ENCODE measurements at regions not wholly inside any gene's neighbourhood (a gene's known extent, or its start where the extent isn't known, plus 50 kb on each side); places are given as distances from the start of the nearest gene placed in this dataset.

DNA sequence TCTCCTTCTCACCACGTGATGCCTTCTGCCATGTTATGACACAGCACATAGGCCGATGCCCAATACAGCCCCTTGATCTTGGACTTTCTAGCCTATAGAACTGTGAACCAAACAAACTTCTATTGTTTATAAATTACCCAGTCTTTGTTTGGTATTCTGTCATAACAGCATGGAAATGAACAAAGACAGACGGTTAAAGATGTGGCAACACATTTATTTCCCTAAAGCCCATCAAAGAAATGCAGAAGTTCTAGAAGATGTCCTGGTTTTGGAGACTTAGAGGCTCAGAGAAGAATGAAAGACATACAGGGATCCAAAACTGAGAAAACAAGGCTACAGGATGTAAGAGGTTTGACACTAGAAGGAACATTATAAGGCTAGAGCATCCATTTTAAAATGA lies 600.8 kb upstream of the DAB2 start:
- no peaks in the 10 kb centered on the region for H3K79me2 ChIP-seq
- H3K9ac ChIP-seq, result no peak overlapping the region
- no peak overlapping the region for H3K4me2 ChIP-seq (ENCODE audit: low read length)
- H3K9me3 ChIP-seq (ENCODE audit: control insufficient read depth, low read length), result no peaks in the 10 kb centered on the region
- no peaks in the 10 kb centered on the region for H3K36me3 ChIP-seq (ENCODE audit: control insufficient read depth, insufficient read depth, low read length)
- no peak overlapping the region for H3K4me3 ChIP-seq (ENCODE audit: low read depth, low read length)
- no peak for TF ChIP-seq CTCF (IDR thresholded peaks at IDR 0.05)
- H3K27me3 ChIP-seq (ENCODE audit: control insufficient read depth, insufficient read depth, low read length), result no peaks in the 10 kb centered on the region
- H3K4me1 ChIP-seq, result no peaks in the 10 kb centered on the region
- H2AFZ ChIP-seq, result no peak overlapping the region
- H3K27ac ChIP-seq, result no peak overlapping the region

DNA sequence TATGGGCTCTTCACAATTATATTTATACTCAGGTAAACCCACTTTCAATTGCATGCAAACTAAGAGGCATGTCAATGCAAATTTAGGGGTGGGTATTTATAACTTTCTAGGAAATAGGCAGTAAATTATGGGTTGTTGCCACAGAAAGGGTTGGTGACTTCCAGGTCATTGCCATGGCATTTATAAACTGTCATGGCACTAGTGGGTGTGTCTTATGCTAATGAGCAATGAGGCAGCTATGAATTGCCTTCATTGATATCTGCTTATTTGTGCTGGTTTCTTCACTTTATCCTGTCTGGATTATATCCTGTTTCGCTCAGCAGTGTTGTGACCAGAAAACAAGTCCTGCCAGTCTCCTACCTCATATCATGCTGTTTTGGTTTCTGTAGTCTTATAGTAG lies 597.3 kb upstream of the DAB2 start:
- no peaks in the 10 kb centered on the region for H3K36me3 ChIP-seq (ENCODE audit: control insufficient read depth, insufficient read depth, low read length)
- TF ChIP-seq CTCF (IDR thresholded peaks at IDR 0.05), result no peak
- H3K4me2 ChIP-seq (ENCODE audit: low read length), result no peak overlapping the region
- H3K9me3 ChIP-seq (ENCODE audit: control insufficient read depth, low read length), result no peaks in the 10 kb centered on the region
- H2AFZ ChIP-seq, result no peak overlapping the region
- no peaks in the 10 kb centered on the region for H3K27me3 ChIP-seq (ENCODE audit: control insufficient read depth, insufficient read depth, low read length)
- H3K4me3 ChIP-seq (ENCODE audit: low read depth, low read length), result no peak overlapping the region
- no peak overlapping the region for H3K27ac ChIP-seq
- no peaks in the 10 kb centered on the region for H3K4me1 ChIP-seq
- H3K9ac ChIP-seq, result no peak overlapping the region
- no peaks in the 10 kb centered on the region for H3K79me2 ChIP-seq

GRCh38 chr5:40021007-40021406 lies 596.2 kb upstream of the DAB2 start:
- H3K4me2 ChIP-seq (ENCODE audit: low read length), result no peak overlapping the region
- no peaks in the 10 kb centered on the region for H3K36me3 ChIP-seq (ENCODE audit: control insufficient read depth, insufficient read depth, low read length)
- no peak overlapping the region for H3K4me3 ChIP-seq (ENCODE audit: low read depth, low read length)
- H2AFZ ChIP-seq, result no peak overlapping the region
- H3K27me3 ChIP-seq (ENCODE audit: control insufficient read depth, insufficient read depth, low read length), result no peaks in the 10 kb centered on the region
- no peak for TF ChIP-seq CTCF (IDR thresholded peaks at IDR 0.05)
- H3K79me2 ChIP-seq, result no peaks in the 10 kb centered on the region
- H3K27ac ChIP-seq, result no peak overlapping the region
- H3K9ac ChIP-seq, result no peak overlapping the region
- H3K4me1 ChIP-seq, result no peaks in the 10 kb centered on the region
- H3K9me3 ChIP-seq (ENCODE audit: control insufficient read depth, low read length), result no peaks in the 10 kb centered on the region

DNA sequence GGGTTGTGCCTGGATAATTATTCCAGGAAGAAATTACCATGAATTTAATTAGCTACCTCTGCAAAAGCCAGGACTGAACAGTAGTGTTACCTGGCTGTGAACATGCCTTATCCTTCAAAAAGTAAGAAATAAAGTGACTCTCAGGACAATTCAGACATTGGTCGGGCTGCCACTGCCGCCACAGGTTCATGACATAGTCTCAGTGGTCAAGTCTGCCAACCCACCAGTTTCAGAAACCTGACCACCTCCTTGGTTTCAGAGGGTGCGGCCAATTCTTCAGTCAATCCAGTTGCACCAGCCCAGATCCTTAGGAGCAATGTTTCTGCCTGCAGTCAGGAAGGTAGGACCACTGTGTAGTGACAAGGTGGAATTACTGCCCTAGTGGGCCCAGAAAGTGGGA lies 593.1 kb upstream of the DAB2 start:
- no peaks in the 10 kb centered on the region for H3K79me2 ChIP-seq
- no peaks in the 10 kb centered on the region for H3K9me3 ChIP-seq (ENCODE audit: control insufficient read depth, low read length)
- no peak overlapping the region for H3K9ac ChIP-seq
- no peak for TF ChIP-seq CTCF (IDR thresholded peaks at IDR 0.05)
- no peak overlapping the region for H3K4me2 ChIP-seq (ENCODE audit: low read length)
- H2AFZ ChIP-seq, result no peak overlapping the region
- no peak overlapping the region for H3K4me3 ChIP-seq (ENCODE audit: low read depth, low read length)
- no peak overlapping the region for H3K27ac ChIP-seq
- no peaks in the 10 kb centered on the region for H3K4me1 ChIP-seq
- no peaks in the 10 kb centered on the region for H3K36me3 ChIP-seq (ENCODE audit: control insufficient read depth, insufficient read depth, low read length)
- H3K27me3 ChIP-seq (ENCODE audit: control insufficient read depth, insufficient read depth, low read length), result no peaks in the 10 kb centered on the region

GRCh38 chr5:40017135-40017534 lies 592.4 kb upstream of the DAB2 start:
- H3K4me1 ChIP-seq, result no peaks in the 10 kb centered on the region

More at GRCh38 chr5:40017135-40017534, 592.4 kb upstream of the DAB2 start:
- no peak overlapping the region for H3K4me2 ChIP-seq (ENCODE audit: low read length)
- no peaks in the 10 kb centered on the region for H3K36me3 ChIP-seq (ENCODE audit: control insufficient read depth, insufficient read depth, low read length)
- no peaks in the 10 kb centered on the region for H3K27me3 ChIP-seq (ENCODE audit: control insufficient read depth, insufficient read depth, low read length)
- no peak overlapping the region for H2AFZ ChIP-seq
- no peak overlapping the region for H3K27ac ChIP-seq
- H3K79me2 ChIP-seq, result no peaks in the 10 kb centered on the region
- H3K9me3 ChIP-seq (ENCODE audit: control insufficient read depth, low read length), result no peaks in the 10 kb centered on the region
- H3K9ac ChIP-seq, result no peak overlapping the region
- no peak overlapping the region for H3K4me3 ChIP-seq (ENCODE audit: low read depth, low read length)
- no peak for TF ChIP-seq CTCF (IDR thresholded peaks at IDR 0.05)
